Retinal pigment epithelial cell (primary cell): ENCODE measurements at regions not wholly inside any gene's neighbourhood (a gene's known extent, or its start where the extent isn't known, plus 50 kb on each side); places are given as distances from the start of the nearest gene placed in this dataset.

Source experiments
- DNase-seq: peaks from one replicate; pipeline ENCODE4 v3.0.0-alpha.2; 2010; ENCODE audit warnings: low read depth
- H3K4me3 ChIP-seq: 2 replicates; pipeline ENCODE4 v1.5.1; 2011; ENCODE audit warnings: mild to moderate bottlenecking, low read length, control low read depth, moderate library complexity
- TF ChIP-seq, protein P1 (sequence below): conservative IDR thresholded peaks from 2 replicates; pipeline ENCODE4 v1.5.1; 2011; ENCODE audit warnings: low read depth, low read length, control low read depth, inconsistent platforms

DNA sequence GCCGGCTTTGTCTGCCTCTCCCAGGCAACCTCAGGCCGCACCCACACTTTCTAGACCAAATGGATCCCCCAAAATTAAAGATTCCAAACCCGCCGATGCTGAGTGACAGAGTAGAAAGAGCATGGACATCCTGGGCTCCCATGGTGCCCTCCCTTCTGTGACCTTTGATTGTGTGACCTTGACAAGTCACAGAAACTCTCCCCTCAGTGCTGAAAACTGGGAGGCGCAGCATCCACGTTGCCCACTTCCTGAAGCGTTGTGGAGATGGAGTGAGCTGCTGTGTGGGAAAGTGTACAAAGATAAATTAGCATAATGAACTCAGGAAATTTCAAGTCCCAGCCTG is 74.4 kb upstream of the MFGE8 start:
- TF ChIP-seq, protein P1, sequence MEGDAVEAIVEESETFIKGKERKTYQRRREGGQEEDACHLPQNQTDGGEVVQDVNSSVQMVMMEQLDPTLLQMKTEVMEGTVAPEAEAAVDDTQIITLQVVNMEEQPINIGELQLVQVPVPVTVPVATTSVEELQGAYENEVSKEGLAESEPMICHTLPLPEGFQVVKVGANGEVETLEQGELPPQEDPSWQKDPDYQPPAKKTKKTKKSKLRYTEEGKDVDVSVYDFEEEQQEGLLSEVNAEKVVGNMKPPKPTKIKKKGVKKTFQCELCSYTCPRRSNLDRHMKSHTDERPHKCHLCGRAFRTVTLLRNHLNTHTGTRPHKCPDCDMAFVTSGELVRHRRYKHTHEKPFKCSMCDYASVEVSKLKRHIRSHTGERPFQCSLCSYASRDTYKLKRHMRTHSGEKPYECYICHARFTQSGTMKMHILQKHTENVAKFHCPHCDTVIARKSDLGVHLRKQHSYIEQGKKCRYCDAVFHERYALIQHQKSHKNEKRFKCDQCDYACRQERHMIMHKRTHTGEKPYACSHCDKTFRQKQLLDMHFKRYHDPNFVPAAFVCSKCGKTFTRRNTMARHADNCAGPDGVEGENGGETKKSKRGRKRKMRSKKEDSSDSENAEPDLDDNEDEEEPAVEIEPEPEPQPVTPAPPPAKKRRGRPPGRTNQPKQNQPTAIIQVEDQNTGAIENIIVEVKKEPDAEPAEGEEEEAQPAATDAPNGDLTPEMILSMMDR = no peak
- no peak for DNase-seq
- no peak overlapping the region for H3K4me3 ChIP-seq

DNA sequence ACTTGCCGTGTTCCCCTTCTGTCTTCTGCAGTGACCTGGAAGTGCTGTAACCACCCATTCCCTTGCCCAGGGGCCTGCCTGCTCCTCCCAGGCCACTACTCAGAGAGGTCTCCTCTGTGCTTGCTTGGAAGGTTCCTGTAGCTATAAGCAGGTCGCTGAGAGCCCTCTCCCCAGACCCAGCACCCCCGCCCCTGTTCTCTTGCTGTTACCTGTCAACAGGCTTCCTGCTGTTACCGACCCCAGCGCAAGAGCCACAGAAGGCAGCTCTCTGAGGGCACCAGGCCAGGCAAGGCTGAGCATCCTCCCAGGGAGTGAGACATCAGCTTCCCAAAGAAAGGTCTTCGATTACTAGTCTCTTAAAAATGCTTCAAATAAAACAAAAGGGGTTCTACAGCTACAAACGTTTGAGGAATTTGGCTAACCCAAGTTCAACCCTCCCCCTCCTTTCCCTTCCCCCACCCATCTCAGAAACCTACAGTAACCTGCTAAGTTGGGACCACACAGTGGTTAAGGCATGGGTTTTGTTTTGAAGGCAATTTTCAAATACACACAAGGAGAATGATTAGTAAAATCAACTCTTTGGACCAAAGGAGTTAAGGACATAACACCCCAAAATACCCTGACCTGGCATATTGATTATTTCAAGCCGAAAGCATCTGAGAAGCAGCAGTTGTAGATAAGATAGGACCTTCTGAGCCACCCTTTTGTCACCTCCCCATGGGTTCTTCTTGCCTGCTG is 74.9 kb upstream of the MFGE8 start:
- no peak for DNase-seq
- H3K4me3 ChIP-seq = no peak overlapping the region
- TF ChIP-seq, protein P1 = no peak

DNA sequence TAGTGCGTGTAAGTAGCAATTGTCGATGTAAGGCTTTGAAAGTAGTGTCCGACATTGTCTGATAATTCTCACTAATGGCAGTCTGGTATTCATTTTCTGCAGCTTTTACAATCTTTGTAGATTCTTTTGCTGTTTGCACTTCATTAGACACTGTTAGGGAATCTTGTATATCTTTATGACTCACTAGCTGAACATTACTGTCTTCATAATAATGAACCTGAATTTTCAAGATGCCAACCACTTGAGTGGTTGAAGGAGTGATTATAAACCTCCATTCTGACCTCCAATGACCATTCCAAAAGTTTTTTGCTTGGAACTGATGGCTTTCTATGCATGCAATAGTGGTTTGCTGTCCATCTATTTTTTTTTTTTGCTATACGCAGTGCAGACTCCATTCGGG is 76.4 kb upstream of the MFGE8 start:
- DNase-seq = no peak
- no peak overlapping the region for H3K4me3 ChIP-seq
- TF ChIP-seq, protein P1 = no peak

DNA sequence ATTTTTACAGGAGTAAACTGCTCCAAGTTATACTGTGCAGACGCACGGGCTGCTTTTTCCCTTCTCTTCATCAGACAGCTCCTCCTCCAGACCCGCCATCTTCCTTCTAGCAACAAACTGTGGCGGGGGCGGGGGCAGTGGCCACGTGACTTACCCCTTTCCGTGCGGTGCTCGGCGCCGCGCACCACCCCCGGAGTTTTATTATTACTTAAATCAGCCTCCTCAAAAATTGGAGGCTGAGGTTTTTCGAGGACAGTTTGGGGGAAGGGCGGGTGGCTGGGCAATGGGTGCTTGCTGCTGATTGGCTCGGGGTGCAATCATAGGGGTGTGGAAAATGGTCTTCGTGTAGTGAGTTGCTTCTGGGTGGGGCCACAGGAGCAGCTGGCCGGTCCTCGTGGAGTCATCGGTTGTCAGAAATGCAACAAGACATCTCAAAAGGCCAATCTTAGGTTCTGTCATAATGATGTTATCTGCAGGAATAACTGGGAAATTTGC is 77.1 kb upstream of the MFGE8 start:
- DNase-seq = no peak
- TF ChIP-seq, protein P1 = no peak

DNA sequence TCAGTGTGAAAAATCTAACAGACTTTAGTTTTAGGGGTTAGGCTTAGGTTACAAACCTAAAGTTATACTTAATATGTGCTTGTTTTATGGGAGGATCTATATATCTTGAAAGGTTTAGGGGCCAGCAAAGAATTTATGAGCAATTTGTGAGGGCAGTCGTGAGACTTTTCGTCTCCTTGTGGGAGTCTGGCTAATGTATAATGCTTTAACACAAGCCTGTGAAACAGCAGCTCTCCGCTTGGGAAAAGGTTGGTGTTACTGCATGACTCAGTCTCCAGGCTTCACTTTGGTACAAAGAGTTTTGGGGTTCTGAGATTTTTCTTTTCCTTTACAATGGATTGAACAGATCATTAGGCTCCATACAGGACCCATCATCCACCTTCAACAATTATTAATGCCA is 79.0 kb upstream of the MFGE8 start:
- H3K4me3 ChIP-seq = no peak overlapping the region
- TF ChIP-seq, protein P1 = no peak
- no peak for DNase-seq

More for the DNA sequence above, 77.1 kb upstream of the MFGE8 start:
- no peak overlapping the region for H3K4me3 ChIP-seq

DNA sequence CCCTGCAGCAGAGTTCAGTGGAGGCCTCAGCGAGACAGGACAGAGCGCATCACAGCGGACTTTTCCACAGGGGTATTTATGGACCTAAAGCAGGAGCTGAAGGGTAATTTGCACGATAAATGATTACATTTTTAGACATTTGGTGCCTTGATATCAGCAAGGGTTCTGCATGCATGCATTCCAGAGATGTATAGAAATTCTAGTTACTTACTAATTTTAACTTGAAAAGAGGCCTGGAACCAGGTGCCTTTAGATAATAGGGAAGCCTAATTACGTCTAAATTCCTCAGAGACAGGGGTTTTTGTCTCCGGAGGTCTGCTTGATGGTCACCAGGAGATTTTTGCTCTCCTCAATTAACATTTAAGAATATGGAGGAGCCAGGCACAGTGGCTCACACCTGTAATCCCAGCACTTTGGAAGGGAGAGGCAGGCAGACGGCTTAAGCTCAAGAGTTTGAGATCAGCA is 79.8 kb upstream of the MFGE8 start:
- no peak for DNase-seq
- TF ChIP-seq, protein P1 = no peak
- H3K4me3 ChIP-seq = no peak overlapping the region

DNA sequence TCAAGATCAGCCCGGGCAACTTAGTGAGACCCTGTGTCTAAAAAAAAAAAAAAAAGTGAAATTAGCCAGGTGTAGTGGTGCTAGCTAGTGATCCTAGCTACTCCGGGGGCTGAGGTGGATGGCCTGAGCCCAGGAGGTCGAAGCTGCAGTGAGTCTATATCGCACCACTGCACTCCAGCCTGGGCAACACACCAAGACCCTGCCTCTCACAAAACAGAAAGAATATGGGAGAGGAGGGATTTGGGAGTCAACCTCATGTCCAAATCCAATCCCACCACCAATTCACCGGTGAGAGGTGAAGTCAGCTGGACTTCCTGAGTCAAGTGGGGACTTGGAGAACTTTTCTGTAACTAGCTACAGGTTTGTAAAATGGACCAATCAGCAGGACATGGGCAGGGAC is 80.5 kb upstream of the MFGE8 start:
- DNase-seq = no peak
- no peak overlapping the region for H3K4me3 ChIP-seq
- TF ChIP-seq, protein P1 = no peak
